Mesenchymal stem cell (in vitro differentiated cells and primary cell): ENCODE measurements at regions not wholly inside any gene's neighbourhood (a gene's known extent, or its start where the extent isn't known, plus 50 kb on each side); places are given as distances from the start of the nearest gene placed in this dataset.

Source experiments
- DNase-seq: peaks from one replicate; pipeline ENCODE4 v3.0.0-alpha.2; 2013
- H2AFZ ChIP-seq: one replicate; pipeline ENCODE4 v1.6.1; 2013; ENCODE audit warnings: low read depth, mild to moderate bottlenecking, control low read depth, inconsistent platforms, low read length, moderate library complexity
- H2AK5ac ChIP-seq: 2 replicates; pipeline ENCODE4 v1.6.1; 2013; ENCODE audit warnings: low read length, moderate library complexity, mild to moderate bottlenecking, inconsistent platforms; ENCODE audit not compliant: severe bottlenecking
- H2BK120ac ChIP-seq: one replicate; pipeline ENCODE4 v1.6.1; 2013; ENCODE audit warnings: low read depth, mild to moderate bottlenecking, inconsistent platforms, low read length, moderate library complexity
- H2BK12ac ChIP-seq, 2 experiments: one replicate each; pipeline ENCODE4 v1.6.1; 2013; ENCODE audit warnings: inconsistent platforms in 2 of 2, low read length in 2 of 2, mild to moderate bottlenecking in 2 of 2, moderate library complexity in 2 of 2, control low read depth in 1 of 2
- H2BK15ac ChIP-seq: one replicate; pipeline ENCODE4 v1.6.1; 2013; ENCODE audit warnings: mild to moderate bottlenecking, low read depth, inconsistent platforms; ENCODE audit not compliant: poor library complexity, severe bottlenecking
- H2BK5ac ChIP-seq: 2 replicates; pipeline ENCODE4 v1.6.1; 2013; ENCODE audit warnings: low read depth, mild to moderate bottlenecking, low read length, control low read depth, inconsistent platforms; ENCODE audit not compliant: poor library complexity, severe bottlenecking
- H3K14ac ChIP-seq, 2 experiments: one replicate each; pipeline ENCODE4 v1.6.1; 2013; ENCODE audit warnings: inconsistent platforms in 2 of 2, low read length in 2 of 2, control low read depth in 1 of 2, mild to moderate bottlenecking in 1 of 2, moderate library complexity in 1 of 2
- H3K18ac ChIP-seq, 2 experiments: one replicate each; pipeline ENCODE4 v1.6.1; 2013; ENCODE audit warnings: inconsistent platforms in 2 of 2, low read length in 2 of 2, control low read depth in 1 of 2, low read depth in 1 of 2, mild to moderate bottlenecking in 1 of 2
- H3K23ac ChIP-seq, 2 experiments: one replicate each; pipeline ENCODE4 v1.6.1; 2013; ENCODE audit warnings: inconsistent platforms in 2 of 2, low read length in 2 of 2, mild to moderate bottlenecking in 2 of 2, moderate library complexity in 2 of 2, control low read depth in 1 of 2
- H3K27ac ChIP-seq: 2 replicates; pipeline ENCODE4 v1.5.1; 2013; ENCODE audit warnings: mild to moderate bottlenecking, moderate library complexity, low read length, control low read depth, inconsistent platforms; ENCODE audit not compliant: poor library complexity, severe bottlenecking
- H3K27me3 ChIP-seq, 2 experiments: 2 replicates each; pipeline versions ENCODE4 v1.6.1 to v1.7.0; 2013; ENCODE audit warnings: low read length in 2 of 2, mild to moderate bottlenecking in 2 of 2, moderate library complexity in 2 of 2, control low read depth in 1 of 2, inconsistent platforms in 1 of 2; ENCODE audit not compliant: control insufficient read depth in 1 of 2, insufficient read depth in 1 of 2
- H3K36me3 ChIP-seq, 2 experiments: 2 replicates each; pipeline versions ENCODE4 v1.6.1 to v1.7.0; 2013; ENCODE audit warnings: low read length in 2 of 2, control low read depth in 1 of 2, inconsistent platforms in 1 of 2, low read depth in 1 of 2, mild to moderate bottlenecking in 1 of 2; ENCODE audit not compliant: insufficient read depth in 2 of 2, control insufficient read depth in 1 of 2
- H3K4ac ChIP-seq, 2 experiments: one replicate each; pipeline ENCODE4 v1.6.1; 2013; ENCODE audit warnings: inconsistent platforms in 2 of 2, low read length in 2 of 2, mild to moderate bottlenecking in 2 of 2, moderate library complexity in 2 of 2, control low read depth in 1 of 2, low read depth in 1 of 2
- H3K4me1 ChIP-seq: 2 replicates; pipeline ENCODE4 v1.6.1; 2013; ENCODE audit warnings: low read depth, low read length, control low read depth; ENCODE audit not compliant: control insufficient read depth, insufficient read depth
- H3K4me2 ChIP-seq: 2 replicates; pipeline ENCODE4 v1.6.1; 2013; ENCODE audit warnings: low read length, mild to moderate bottlenecking, inconsistent platforms; ENCODE audit not compliant: poor library complexity, severe bottlenecking
- H3K4me3 ChIP-seq, 2 experiments: 2 replicates each; pipeline versions ENCODE4 v1.5.1 to v1.7.0; 2013; ENCODE audit warnings: low read length in 2 of 2, mild to moderate bottlenecking in 2 of 2, control low read depth in 1 of 2, low read depth in 1 of 2; ENCODE audit not compliant: insufficient read depth in 1 of 2
- H3K79me1 ChIP-seq: replicated peaks from 2 replicates; pipeline ENCODE4 v1.6.1; 2013; ENCODE audit warnings: mild to moderate bottlenecking, control low read depth, low read length, inconsistent platforms; ENCODE audit not compliant: poor library complexity, severe bottlenecking
- H3K9ac ChIP-seq: 2 replicates; pipeline ENCODE4 v1.7.0; 2013; ENCODE audit warnings: mild to moderate bottlenecking, low read length, moderate library complexity
- H3K9me3 ChIP-seq: 2 replicates; pipeline ENCODE4 v1.7.0; 2013; ENCODE audit warnings: mild to moderate bottlenecking, low read length; ENCODE audit not compliant: control insufficient read depth
- H4K8ac ChIP-seq: one replicate; pipeline ENCODE4 v1.6.1; 2013; ENCODE audit warnings: inconsistent platforms, mild to moderate bottlenecking, low read length, moderate library complexity
- H4K91ac ChIP-seq: one replicate; pipeline ENCODE4 v1.6.1; 2013; ENCODE audit warnings: mild to moderate bottlenecking, low read length, inconsistent platforms
- WGBS: methylation state at CpG from one replicate; pipeline ENCODE4 v1.1.7; 2013; ENCODE audit warnings: mixed read lengths; 5-methylcytosine and 5-hydroxymethylcytosine counted together

DNA sequence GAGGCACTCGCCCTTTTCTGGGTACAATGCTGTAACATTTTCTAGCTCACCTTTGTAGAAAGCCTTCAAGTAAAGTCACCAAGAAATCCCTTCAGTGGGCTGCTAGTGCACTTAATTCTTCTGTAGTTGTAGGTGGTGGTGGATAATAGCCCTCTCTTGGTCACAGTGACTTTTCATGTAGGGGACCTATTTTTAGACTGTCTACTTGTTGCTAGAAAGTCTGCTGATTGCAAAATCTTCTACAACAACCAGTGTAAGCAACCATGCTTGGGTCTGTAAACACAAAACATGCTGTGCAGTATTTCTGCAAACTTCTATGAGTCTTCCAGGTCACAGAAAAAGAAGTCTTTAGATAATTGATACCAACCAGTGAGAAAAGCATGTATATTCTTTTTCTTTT lies 55.6 kb downstream of the PBDC1 start:
- Histone ChIP-seq H3K27me3 (peaks cover 0 to 5% of the 10 kb centered on the region in 2 experiments), H4K8ac (no peak overlapping the region), H3K23ac (no peak overlapping the region), H2AFZ (no peak overlapping the region), H2AK5ac (no peak overlapping the region), H2BK15ac (no peak overlapping the region), H3K9me3 (peaks cover 6% of the 10 kb centered on the region), H2BK120ac (no peak overlapping the region), H4K91ac (no peak overlapping the region), H3K9ac (no peak overlapping the region), H2BK12ac (no peak overlapping the region), H3K4me1 (no peaks in the 10 kb centered on the region), H3K79me1 (no peaks in the 10 kb centered on the region), H3K36me3 (no peaks in the 10 kb centered on the region), H2BK5ac (no peak overlapping the region), H3K4me2 (no peak overlapping the region), H3K4ac (no peak overlapping the region), H3K27ac (no peak overlapping the region), H3K14ac (no peak overlapping the region), H3K18ac (no peak overlapping the region), H3K4me3 (no peak overlapping the region)
- peak; percentile 7 for DNase-seq
- WGBS = no CpG with 5 or more reads among the region's 1 CpG

DNA sequence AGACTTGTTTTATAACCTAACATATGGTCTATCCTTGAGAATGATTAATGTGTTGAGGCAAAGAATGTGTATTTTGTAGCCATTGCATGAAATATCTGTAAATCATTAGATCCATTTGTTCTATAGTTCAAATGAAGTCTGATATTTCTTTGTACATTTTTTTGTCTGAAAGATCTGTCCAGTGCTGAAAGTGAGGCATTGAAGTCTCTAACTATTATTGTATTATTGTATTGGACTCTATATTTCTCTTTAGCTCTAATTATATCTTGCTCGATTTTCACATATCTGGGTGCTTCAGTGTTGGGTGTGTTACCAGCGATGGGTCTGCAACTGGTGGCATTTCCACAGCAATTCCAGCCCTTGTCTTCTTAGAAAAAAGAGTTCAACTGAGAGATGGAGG lies 76.0 kb downstream of the PBDC1 start:
- Histone ChIP-seq H3K4ac (no peak overlapping the region), H3K18ac (no peak overlapping the region), H3K14ac (no peak overlapping the region), H3K9me3 (no peaks in the 10 kb centered on the region), H2AK5ac (no peak overlapping the region), H3K4me2 (no peak overlapping the region), H3K4me3 (no peak overlapping the region), H3K27ac (no peak overlapping the region), H3K9ac (no peak overlapping the region), H3K4me1 (no peaks in the 10 kb centered on the region), H2BK15ac (no peak overlapping the region), H2AFZ (no peak overlapping the region), H4K91ac (no peak overlapping the region), H2BK5ac (no peak overlapping the region), H3K36me3 (no peaks in the 10 kb centered on the region), H3K79me1 (no peaks in the 10 kb centered on the region), H2BK120ac (no peak overlapping the region), H4K8ac (no peak overlapping the region), H3K23ac (no peak overlapping the region), H3K27me3 (peaks cover 0 to 46% of the 10 kb centered on the region in 2 experiments), H2BK12ac (no peak overlapping the region)
- WGBS = 88% methylated on average over 2 of the region's 2 CpGs
- DNase-seq = no peak

DNA sequence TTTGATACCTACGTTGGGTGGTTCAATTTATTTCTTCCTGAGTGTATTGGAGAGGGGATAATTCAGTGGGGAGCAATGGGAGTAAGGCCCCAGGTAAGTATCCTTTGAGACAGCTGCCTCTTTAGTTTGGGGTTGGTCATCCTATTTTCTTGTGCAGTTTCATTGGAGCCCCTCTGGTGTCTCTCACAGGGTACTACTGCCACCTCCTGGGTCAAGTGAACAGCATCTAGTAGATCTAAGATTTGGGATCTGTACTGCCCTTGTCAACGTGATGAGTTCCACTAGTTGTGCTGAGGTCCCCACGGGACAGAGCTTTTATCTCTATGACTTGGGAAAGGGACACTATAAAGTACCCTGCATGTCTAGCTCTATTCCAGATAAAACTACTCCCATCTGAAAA lies 80.6 kb downstream of the PBDC1 start:
- no peak overlapping the region for H3K4me2 ChIP-seq
- 0% methylated on average over 2 of the region's 3 CpGs for WGBS
- no peak overlapping the region for H2BK12ac ChIP-seq
- no peak overlapping the region for H3K4ac ChIP-seq
- H3K14ac ChIP-seq = no peak overlapping the region
- no peaks in the 10 kb centered on the region for H3K9me3 ChIP-seq
- H3K27me3 ChIP-seq = peaks cover 0 to 24% of the 10 kb centered on the region in 2 experiments
- DNase-seq = peak; percentile 58
- no peaks in the 10 kb centered on the region for H3K36me3 ChIP-seq
- H2BK15ac ChIP-seq = no peak overlapping the region
- H3K79me1 ChIP-seq = no peaks in the 10 kb centered on the region
- H3K4me1 ChIP-seq = no peaks in the 10 kb centered on the region
- no peak overlapping the region for H3K23ac ChIP-seq
- no peak overlapping the region for H2AK5ac ChIP-seq
- H2AFZ ChIP-seq = no peak overlapping the region
- H4K91ac ChIP-seq = no peak overlapping the region
- H2BK120ac ChIP-seq = no peak overlapping the region
- no peak overlapping the region for H3K9ac ChIP-seq
- no peak overlapping the region for H3K18ac ChIP-seq
- no peak overlapping the region for H4K8ac ChIP-seq
- H2BK5ac ChIP-seq = no peak overlapping the region
- no peak overlapping the region for H3K4me3 ChIP-seq
- H3K27ac ChIP-seq = no peak overlapping the region

DNA sequence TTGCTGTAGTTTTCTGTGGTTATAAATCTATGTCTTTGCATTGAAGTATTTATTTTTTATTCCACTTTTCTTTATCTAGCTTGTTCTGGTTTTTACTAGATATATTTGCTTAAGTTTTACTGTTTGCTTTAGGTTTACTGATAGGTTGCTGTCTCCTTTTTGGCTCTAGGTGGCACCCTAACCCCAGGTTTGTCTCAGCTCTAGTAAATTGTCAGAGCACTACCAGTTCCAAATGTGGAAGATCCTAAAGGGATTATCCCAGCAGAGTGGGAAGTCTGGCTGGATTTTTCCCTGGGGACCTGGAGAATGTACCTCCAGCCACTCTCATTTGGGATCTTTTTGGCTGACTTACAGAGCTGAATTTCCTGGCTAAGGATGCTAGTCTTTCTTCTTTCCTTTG lies 106.1 kb downstream of the PBDC1 start:
- H3K4me2 ChIP-seq = no peak overlapping the region
- no peak overlapping the region for H3K14ac ChIP-seq
- no peak overlapping the region for H4K8ac ChIP-seq
- H2BK12ac ChIP-seq = no peak overlapping the region
- no peak overlapping the region for H2BK120ac ChIP-seq
- no peak overlapping the region for H2BK15ac ChIP-seq
- no peaks in the 10 kb centered on the region for H3K27me3 ChIP-seq
- H3K9me3 ChIP-seq = peaks cover 11% of the 10 kb centered on the region
- H2AFZ ChIP-seq = no peak overlapping the region
- DNase-seq = peak; percentile 37
- H3K18ac ChIP-seq = no peak overlapping the region
- no peak overlapping the region for H3K23ac ChIP-seq
- H3K9ac ChIP-seq = no peak overlapping the region
- no peaks in the 10 kb centered on the region for H3K79me1 ChIP-seq
- H3K4me3 ChIP-seq = no peak overlapping the region
- H2AK5ac ChIP-seq = no peak overlapping the region
- H4K91ac ChIP-seq = no peak overlapping the region
- H2BK5ac ChIP-seq = no peak overlapping the region
- H3K27ac ChIP-seq = no peak overlapping the region
- no peak overlapping the region for H3K4ac ChIP-seq
- no peaks in the 10 kb centered on the region for H3K4me1 ChIP-seq
- H3K36me3 ChIP-seq = no peaks in the 10 kb centered on the region
